ENCODE measurements at regions not wholly inside any gene's neighbourhood (a gene's known extent, or its start where the extent isn't known, plus 50 kb on each side); places are given as distances from the start of the nearest gene placed in this dataset.

DNA sequence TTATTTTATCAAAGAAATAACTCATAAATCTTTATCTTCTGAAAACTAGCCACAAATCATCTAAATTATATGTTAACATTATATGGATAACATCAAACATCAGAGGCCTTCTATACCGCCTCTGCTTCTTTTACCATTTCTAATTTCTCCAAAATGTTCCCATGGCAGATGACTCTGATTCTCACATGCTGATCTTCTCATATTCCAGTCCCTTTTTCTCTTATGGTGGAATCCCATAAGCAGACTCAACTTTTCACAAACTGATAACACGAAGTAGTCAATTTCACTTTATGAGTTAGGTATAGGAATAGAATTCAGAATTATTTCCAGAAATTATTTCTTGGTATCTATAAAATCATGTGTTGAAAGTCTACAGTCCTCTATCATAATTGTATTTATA, 212.3 kb downstream of the ENC1 start:
- FAIRE-seq (no peak), DNase-seq (ENCODE audit: low read depth, low spot score) (no peak)
- CTCF ChIA-PET: no interaction called here
- no peak for TF ChIP-seq POLR2AphosphoS5 (IDR thresholded peaks at IDR 0.05; ENCODE audit: insufficient read depth, low read depth, low read length)
- no peak for TF ChIP-seq EZH2 (IDR thresholded peaks at IDR 0.05; ENCODE audit: borderline replicate concordance, low read depth, low read length, severe bottlenecking)
- TF ChIP-seq, protein P1, sequence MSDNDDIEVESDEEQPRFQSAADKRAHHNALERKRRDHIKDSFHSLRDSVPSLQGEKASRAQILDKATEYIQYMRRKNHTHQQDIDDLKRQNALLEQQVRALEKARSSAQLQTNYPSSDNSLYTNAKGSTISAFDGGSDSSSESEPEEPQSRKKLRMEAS (IDR thresholded peaks at IDR 0.05; ENCODE audit: insufficient read depth, insufficient read length): no peak
- TF ChIP-seq, protein P2, sequence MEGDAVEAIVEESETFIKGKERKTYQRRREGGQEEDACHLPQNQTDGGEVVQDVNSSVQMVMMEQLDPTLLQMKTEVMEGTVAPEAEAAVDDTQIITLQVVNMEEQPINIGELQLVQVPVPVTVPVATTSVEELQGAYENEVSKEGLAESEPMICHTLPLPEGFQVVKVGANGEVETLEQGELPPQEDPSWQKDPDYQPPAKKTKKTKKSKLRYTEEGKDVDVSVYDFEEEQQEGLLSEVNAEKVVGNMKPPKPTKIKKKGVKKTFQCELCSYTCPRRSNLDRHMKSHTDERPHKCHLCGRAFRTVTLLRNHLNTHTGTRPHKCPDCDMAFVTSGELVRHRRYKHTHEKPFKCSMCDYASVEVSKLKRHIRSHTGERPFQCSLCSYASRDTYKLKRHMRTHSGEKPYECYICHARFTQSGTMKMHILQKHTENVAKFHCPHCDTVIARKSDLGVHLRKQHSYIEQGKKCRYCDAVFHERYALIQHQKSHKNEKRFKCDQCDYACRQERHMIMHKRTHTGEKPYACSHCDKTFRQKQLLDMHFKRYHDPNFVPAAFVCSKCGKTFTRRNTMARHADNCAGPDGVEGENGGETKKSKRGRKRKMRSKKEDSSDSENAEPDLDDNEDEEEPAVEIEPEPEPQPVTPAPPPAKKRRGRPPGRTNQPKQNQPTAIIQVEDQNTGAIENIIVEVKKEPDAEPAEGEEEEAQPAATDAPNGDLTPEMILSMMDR (IDR thresholded peaks at IDR 0.05; ENCODE audit: extremely low read depth in 1 of 2, insufficient read depth in 1 of 2, low read depth in 1 of 2, low read length in 2 of 2): no peak
- H4K20me1 ChIP-seq (replicated peaks; ENCODE audit: control insufficient read depth, extremely low read depth, insufficient read depth, low read length): no peaks in the 10 kb centered on the region
- H3K9me1 ChIP-seq (replicated peaks; ENCODE audit: control insufficient read depth, extremely low read depth, insufficient read depth, low read length): no peaks in the 10 kb centered on the region
- H3K27me3 ChIP-seq (ENCODE audit: control insufficient read depth in 2 of 2, insufficient read depth in 2 of 2, low read length in 2 of 2): no peaks in the 10 kb centered on the region
- H2AFZ ChIP-seq (ENCODE audit: low read depth, low read length): no peak overlapping the region
- dilution Hi-C loops (cut with MboI; ENCODE audit: extremely low pct_ligation_motif_present, low sequenced_read_pairs) (no loop called here), intact Hi-C loops (cut with micrococcal nuclease) (no loop called here)
- POLR2A ChIA-PET: no interaction called here
- no peak overlapping the region for H3K9ac ChIP-seq (replicated peaks; ENCODE audit: extremely low read depth, insufficient read depth, low read length)
- H3K9me3 ChIP-seq (replicated peaks; ENCODE audit: control insufficient read depth, insufficient read depth, low read length): no peaks in the 10 kb centered on the region
- H3K4me1 ChIP-seq (ENCODE audit: control insufficient read depth, extremely low read depth, insufficient read depth, low read length): peaks cover 10% of the 10 kb centered on the region
- no peaks in the 10 kb centered on the region for H3K79me2 ChIP-seq (ENCODE audit: control insufficient read depth, insufficient read depth, low read length)
- no peak overlapping the region for H3K4me2 ChIP-seq (ENCODE audit: insufficient read depth, low read length)
- no peak overlapping the region for H3K27ac ChIP-seq (ENCODE audit: insufficient read depth, low read depth, low read length)
- no TSS peak for BruUV-seq (replicated peaks)
- H3K4me3 ChIP-seq (replicated peaks in 1 of 3; ENCODE audit: insufficient read depth in 1 of 3, low read depth in 1 of 3, low read length in 3 of 3): no peak overlapping the region
- no peaks in the 10 kb centered on the region for H3K36me3 ChIP-seq (ENCODE audit: control insufficient read depth in 2 of 2, extremely low read depth in 1 of 2, insufficient read depth in 2 of 2, low read length in 2 of 2)

DNA sequence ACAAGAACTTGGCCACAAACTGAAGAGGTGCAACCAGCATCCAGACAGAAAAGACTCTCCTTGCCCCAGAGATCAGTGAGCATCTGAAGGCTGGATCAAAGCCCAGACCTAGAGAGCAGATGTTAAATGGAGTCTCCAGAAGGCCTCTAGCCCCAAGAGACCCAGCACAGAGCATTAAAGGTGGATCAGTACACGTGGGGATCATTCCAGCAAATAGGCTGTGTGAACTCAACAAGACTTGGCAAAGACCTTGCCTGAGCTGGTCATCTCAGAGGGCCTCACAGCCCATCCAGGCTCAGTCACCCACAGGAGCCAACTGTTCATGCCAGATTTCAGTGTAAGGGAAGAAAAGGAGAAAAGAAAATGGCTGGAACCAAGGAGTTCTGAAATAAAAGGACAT, 214.0 kb downstream of the ENC1 start:
- Histone ChIP-seq H3K9me1 (replicated peaks; ENCODE audit: control insufficient read depth, extremely low read depth, insufficient read depth, low read length) (no peaks in the 10 kb centered on the region), H4K20me1 (replicated peaks; ENCODE audit: control insufficient read depth, extremely low read depth, insufficient read depth, low read length) (no peaks in the 10 kb centered on the region), H3K79me2 (ENCODE audit: control insufficient read depth, insufficient read depth, low read length) (no peaks in the 10 kb centered on the region), H3K36me3 (ENCODE audit: control insufficient read depth in 2 of 2, extremely low read depth in 1 of 2, insufficient read depth in 2 of 2, low read length in 2 of 2) (no peaks in the 10 kb centered on the region), H3K9me3 (replicated peaks; ENCODE audit: control insufficient read depth, insufficient read depth, low read length) (no peaks in the 10 kb centered on the region), H3K27me3 (ENCODE audit: control insufficient read depth in 2 of 2, insufficient read depth in 2 of 2, low read length in 2 of 2) (no peaks in the 10 kb centered on the region), H3K4me1 (ENCODE audit: control insufficient read depth, extremely low read depth, insufficient read depth, low read length) (no peaks in the 10 kb centered on the region), H3K9ac (replicated peaks; ENCODE audit: extremely low read depth, insufficient read depth, low read length) (no peak overlapping the region), H2AFZ (ENCODE audit: low read depth, low read length) (no peak overlapping the region), H3K4me3 (replicated peaks in 1 of 3; ENCODE audit: insufficient read depth in 1 of 3, low read depth in 1 of 3, low read length in 3 of 3) (no peak overlapping the region), H3K27ac (ENCODE audit: insufficient read depth, low read depth, low read length) (no peak overlapping the region), H3K4me2 (ENCODE audit: insufficient read depth, low read length) (no peak overlapping the region)
- CTCF ChIA-PET: no interaction called here
- BruUV-seq (replicated peaks): no TSS peak
- no peak for TF ChIP-seq FOS (IDR thresholded peaks at IDR 0.05; ENCODE audit: borderline replicate concordance, insufficient read depth, low read length)
- no peak for TF ChIP-seq POLR2A (IDR thresholded peaks at IDR 0.05; ENCODE audit: low read depth, low read length)
- TF ChIP-seq JUN (IDR thresholded peaks at IDR 0.05; ENCODE audit: borderline replicate concordance, insufficient read depth, insufficient read length, low read depth): no peak
- no peak for TF ChIP-seq MYC (IDR thresholded peaks at IDR 0.05; ENCODE audit: low read depth, low read length)
- POLR2A ChIA-PET: no interaction called here
- no peak for FAIRE-seq
- dilution Hi-C loops (cut with MboI; ENCODE audit: extremely low pct_ligation_motif_present, low sequenced_read_pairs): no loop called here
- DNase-seq (ENCODE audit: low read depth, low spot score): no peak
- intact Hi-C loops (cut with micrococcal nuclease): no loop called here

Data from endothelial cell of umbilical vein (primary cell).